ENCODE measurements at regions not wholly inside any gene's neighbourhood (a gene's known extent, or its start where the extent isn't known, plus 50 kb on each side); places are given as distances from the start of the nearest gene placed in this dataset.
"Not testable (repeated sequence)": the region's sequence is repeated elsewhere in the genome, so short reads cannot be mapped to it uniquely, and the experiment has no call there.

DNA sequence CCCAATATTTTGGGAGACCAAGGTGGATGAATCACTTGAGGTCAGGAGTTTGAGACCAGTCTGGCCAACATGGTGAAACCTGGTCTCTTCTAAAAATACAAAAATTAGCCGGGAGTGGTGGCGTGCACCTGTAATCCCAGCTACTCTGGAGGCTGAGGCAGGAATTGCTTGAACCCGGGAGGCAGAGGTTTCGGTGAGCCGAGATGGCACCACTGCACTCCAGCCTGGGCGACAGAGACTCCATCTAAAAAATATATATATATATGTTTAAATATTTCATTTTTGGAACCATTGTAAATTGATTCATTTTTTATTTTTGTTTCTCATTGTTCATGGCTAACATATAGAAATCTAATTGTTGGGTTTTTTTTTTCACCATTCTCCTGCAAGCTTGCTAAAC is 146.9 kb downstream of the BRD1 start:
- H3F3A ChIP-seq (replicated peaks; ENCODE audit: low read depth); H3K9me2 ChIP-seq (ENCODE audit: insufficient read depth); H3K27ac ChIP-seq (ENCODE audit: low read depth); H3K36me3 ChIP-seq (ENCODE audit: insufficient read depth); H3K27ac Mint-ChIP-seq; ATAC-seq; H2AFZ ChIP-seq; DNase-seq (ENCODE audit: low spot score); H3K4me3 Mint-ChIP-seq; H3K27me3 ChIP-seq (ENCODE audit: insufficient read depth); H3K4me3 ChIP-seq; H3K4me1 ChIP-seq (ENCODE audit: insufficient read depth); H3K4me2 ChIP-seq; H3K79me2 ChIP-seq (replicated peaks; ENCODE audit: insufficient read depth); H3K27me3 Mint-ChIP-seq (ENCODE audit: insufficient read depth, low read depth, poor library complexity); H3K36me3 Mint-ChIP-seq (ENCODE audit: low read depth); H3K4me1 Mint-ChIP-seq; H4K20me1 ChIP-seq (replicated peaks; ENCODE audit: insufficient read depth); H3K9me3 Mint-ChIP-seq: not testable (repeated sequence)

DNA sequence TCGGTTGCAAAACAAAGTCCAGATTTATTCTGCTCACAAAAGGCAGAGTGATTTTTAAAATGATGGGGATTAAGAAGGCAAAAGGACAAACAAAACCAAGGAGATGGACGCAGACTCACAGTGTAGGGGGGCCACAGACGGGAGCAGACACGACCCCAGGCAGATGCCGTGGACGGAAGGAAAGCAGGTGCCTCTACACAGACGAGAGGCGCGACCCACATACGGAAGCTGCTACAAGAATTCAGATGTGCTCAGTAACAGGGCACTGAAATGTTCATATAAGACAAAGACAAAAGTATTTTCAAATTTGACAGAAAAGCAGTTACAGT is 148.9 kb downstream of the BRD1 start:
- H3K4me1 ChIP-seq (ENCODE audit: insufficient read depth): no peaks in the 10 kb centered on the region
- peaks cover 4% of the 10 kb centered on the region; the same call in 1 of the 2 replicates for H3K36me3 ChIP-seq (ENCODE audit: insufficient read depth)
- H3K27ac ChIP-seq (ENCODE audit: low read depth): no peak overlapping the region
- no peaks in the 10 kb centered on the region for H4K20me1 ChIP-seq (replicated peaks; ENCODE audit: insufficient read depth)
- no peaks in the 10 kb centered on the region for H3K9me2 ChIP-seq (ENCODE audit: insufficient read depth)
- H3K36me3 Mint-ChIP-seq (ENCODE audit: low read depth): no peaks in the 10 kb centered on the region
- H3K27ac Mint-ChIP-seq: no peak overlapping the region
- H3K4me3 Mint-ChIP-seq: no peak overlapping the region
- no peaks in the 10 kb centered on the region for H3K27me3 ChIP-seq (ENCODE audit: insufficient read depth)
- H3K4me1 Mint-ChIP-seq: no peaks in the 10 kb centered on the region
- no peaks in the 10 kb centered on the region for H3K79me2 ChIP-seq (replicated peaks; ENCODE audit: insufficient read depth)
- H2AFZ ChIP-seq: no peak overlapping the region
- H3K27me3 Mint-ChIP-seq (ENCODE audit: insufficient read depth, low read depth, poor library complexity): peaks cover 14% of the 10 kb centered on the region
- no peak overlapping the region for H3K4me2 ChIP-seq
- ATAC-seq (no peak), DNase-seq (ENCODE audit: low spot score) (no peak)
- no peak overlapping the region for H3K4me3 ChIP-seq
- no peaks in the 10 kb centered on the region for H3K9me3 Mint-ChIP-seq
- no peaks in the 10 kb centered on the region for H3F3A ChIP-seq (replicated peaks; ENCODE audit: low read depth)
- TF ChIP-seq, protein P1, sequence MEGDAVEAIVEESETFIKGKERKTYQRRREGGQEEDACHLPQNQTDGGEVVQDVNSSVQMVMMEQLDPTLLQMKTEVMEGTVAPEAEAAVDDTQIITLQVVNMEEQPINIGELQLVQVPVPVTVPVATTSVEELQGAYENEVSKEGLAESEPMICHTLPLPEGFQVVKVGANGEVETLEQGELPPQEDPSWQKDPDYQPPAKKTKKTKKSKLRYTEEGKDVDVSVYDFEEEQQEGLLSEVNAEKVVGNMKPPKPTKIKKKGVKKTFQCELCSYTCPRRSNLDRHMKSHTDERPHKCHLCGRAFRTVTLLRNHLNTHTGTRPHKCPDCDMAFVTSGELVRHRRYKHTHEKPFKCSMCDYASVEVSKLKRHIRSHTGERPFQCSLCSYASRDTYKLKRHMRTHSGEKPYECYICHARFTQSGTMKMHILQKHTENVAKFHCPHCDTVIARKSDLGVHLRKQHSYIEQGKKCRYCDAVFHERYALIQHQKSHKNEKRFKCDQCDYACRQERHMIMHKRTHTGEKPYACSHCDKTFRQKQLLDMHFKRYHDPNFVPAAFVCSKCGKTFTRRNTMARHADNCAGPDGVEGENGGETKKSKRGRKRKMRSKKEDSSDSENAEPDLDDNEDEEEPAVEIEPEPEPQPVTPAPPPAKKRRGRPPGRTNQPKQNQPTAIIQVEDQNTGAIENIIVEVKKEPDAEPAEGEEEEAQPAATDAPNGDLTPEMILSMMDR (conservative IDR thresholded peaks at IDR 0.05; ENCODE audit: low read depth in 2 of 2): no peak
- TF ChIP-seq ZNF114 (CRISPR knock-in tag; IDR thresholded peaks at IDR 0.05) (no peak), CREB1 (CRISPR knock-in tag; IDR thresholded peaks at IDR 0.05; ENCODE audit: low read depth) (no peak), EZH2phosphoT487 (IDR thresholded peaks at IDR 0.05; ENCODE audit: unreplicated experiment) (no peak), NANOG (IDR thresholded peaks at IDR 0.05; ENCODE audit: borderline replicate concordance) (no peak), POLR2AphosphoS5 (IDR thresholded peaks at IDR 0.05; ENCODE audit: low read depth) (no peak), EZH2 (IDR thresholded peaks at IDR 0.05; ENCODE audit: low read depth, unreplicated experiment) (no peak), JUNB (IDR thresholded peaks at IDR 0.05; ENCODE audit: unreplicated experiment) (no peak), STAT1 (IDR thresholded peaks at IDR 0.05; ENCODE audit: unreplicated experiment) (no peak), ZNF331 (CRISPR knock-in tag; IDR thresholded peaks at IDR 0.05; ENCODE audit: low read depth) (no peak)
- TF ChIP-seq, protein P2, sequence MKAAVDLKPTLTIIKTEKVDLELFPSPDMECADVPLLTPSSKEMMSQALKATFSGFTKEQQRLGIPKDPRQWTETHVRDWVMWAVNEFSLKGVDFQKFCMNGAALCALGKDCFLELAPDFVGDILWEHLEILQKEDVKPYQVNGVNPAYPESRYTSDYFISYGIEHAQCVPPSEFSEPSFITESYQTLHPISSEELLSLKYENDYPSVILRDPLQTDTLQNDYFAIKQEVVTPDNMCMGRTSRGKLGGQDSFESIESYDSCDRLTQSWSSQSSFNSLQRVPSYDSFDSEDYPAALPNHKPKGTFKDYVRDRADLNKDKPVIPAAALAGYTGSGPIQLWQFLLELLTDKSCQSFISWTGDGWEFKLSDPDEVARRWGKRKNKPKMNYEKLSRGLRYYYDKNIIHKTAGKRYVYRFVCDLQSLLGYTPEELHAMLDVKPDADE (IDR thresholded peaks at IDR 0.05): no peak
- TF ChIP-seq, protein P3, sequence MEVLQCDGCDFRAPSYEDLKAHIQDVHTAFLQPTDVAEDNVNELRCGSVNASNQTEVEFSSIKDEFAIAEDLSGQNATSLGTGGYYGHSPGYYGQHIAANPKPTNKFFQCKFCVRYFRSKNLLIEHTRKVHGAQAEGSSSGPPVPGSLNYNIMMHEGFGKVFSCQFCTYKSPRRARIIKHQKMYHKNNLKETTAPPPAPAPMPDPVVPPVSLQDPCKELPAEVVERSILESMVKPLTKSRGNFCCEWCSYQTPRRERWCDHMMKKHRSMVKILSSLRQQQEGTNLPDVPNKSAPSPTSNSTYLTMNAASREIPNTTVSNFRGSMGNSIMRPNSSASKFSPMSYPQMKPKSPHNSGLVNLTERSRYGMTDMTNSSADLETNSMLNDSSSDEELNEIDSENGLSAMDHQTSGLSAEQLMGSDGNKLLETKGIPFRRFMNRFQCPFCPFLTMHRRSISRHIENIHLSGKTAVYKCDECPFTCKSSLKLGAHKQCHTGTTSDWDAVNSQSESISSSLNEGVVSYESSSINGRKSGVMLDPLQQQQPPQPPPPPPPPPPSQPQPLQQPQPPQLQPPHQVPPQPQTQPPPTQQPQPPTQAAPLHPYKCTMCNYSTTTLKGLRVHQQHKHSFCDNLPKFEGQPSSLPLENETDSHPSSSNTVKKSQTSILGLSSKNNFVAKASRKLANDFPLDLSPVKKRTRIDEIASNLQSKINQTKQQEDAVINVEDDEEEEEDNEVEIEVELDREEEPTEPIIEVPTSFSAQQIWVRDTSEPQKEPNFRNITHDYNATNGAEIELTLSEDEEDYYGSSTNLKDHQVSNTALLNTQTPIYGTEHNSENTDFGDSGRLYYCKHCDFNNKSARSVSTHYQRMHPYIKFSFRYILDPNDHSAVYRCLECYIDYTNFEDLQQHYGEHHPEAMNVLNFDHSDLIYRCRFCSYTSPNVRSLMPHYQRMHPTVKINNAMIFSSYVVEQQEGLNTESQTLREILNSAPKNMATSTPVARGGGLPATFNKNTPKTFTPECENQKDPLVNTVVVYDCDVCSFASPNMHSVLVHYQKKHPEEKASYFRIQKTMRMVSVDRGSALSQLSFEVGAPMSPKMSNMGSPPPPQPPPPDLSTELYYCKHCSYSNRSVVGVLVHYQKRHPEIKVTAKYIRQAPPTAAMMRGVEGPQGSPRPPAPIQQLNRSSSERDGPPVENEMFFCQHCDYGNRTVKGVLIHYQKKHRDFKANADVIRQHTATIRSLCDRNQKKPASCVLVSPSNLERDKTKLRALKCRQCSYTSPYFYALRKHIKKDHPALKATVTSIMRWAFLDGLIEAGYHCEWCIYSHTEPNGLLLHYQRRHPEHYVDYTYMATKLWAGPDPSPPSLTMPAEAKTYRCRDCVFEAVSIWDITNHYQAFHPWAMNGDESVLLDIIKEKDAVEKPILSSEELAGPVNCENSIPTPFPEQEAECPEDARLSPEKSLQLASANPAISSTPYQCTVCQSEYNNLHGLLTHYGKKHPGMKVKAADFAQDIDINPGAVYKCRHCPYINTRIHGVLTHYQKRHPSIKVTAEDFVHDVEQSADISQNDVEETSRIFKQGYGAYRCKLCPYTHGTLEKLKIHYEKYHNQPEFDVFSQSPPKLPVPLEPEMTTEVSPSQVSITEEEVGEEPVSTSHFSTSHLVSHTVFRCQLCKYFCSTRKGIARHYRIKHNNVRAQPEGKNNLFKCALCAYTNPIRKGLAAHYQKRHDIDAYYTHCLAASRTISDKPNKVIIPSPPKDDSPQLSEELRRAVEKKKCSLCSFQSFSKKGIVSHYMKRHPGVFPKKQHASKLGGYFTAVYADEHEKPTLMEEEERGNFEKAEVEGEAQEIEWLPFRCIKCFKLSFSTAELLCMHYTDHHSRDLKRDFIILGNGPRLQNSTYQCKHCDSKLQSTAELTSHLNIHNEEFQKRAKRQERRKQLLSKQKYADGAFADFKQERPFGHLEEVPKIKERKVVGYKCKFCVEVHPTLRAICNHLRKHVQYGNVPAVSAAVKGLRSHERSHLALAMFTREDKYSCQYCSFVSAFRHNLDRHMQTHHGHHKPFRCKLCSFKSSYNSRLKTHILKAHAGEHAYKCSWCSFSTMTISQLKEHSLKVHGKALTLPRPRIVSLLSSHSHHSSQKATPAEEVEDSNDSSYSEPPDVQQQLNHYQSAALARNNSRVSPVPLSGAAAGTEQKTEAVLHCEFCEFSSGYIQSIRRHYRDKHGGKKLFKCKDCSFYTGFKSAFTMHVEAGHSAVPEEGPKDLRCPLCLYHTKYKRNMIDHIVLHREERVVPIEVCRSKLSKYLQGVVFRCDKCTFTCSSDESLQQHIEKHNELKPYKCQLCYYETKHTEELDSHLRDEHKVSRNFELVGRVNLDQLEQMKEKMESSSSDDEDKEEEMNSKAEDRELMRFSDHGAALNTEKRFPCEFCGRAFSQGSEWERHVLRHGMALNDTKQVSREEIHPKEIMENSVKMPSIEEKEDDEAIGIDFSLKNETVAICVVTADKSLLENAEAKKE (CRISPR knock-in tag; IDR thresholded peaks at IDR 0.05): no peak

Measured in GM23338 (cell line).